GM19035 (cell line): ENCODE measurements at regions not wholly inside any gene's neighbourhood (a gene's known extent, or its start where the extent isn't known, plus 50 kb on each side); places are given as distances from the start of the nearest gene placed in this dataset.
"Not testable (repeated sequence)": the region's sequence is repeated elsewhere in the genome, so short reads cannot be mapped to it uniquely, and the experiment has no call there.

Experiments
- ATAC-seq: cut with Tn5 transposase; IDR thresholded peaks from one replicate; pipeline ENCODE4 v1.9.1; 2021; ENCODE audit not compliant: unreplicated experiment

GRCh38 chr1:163970151-163970550 is 588.8 kb upstream of the PBX1 start:
- no peak for ATAC-seq

GRCh38 chr1:163970699-163971098 is 588.3 kb upstream of the PBX1 start:
- no peak for ATAC-seq

GRCh38 chr1:163973586-163973985 is 585.4 kb upstream of the PBX1 start:
- no peak for ATAC-seq

GRCh38 chr1:163974120-163974519 is 584.9 kb upstream of the PBX1 start:
- ATAC-seq: no peak

- ATAC-seq: no peak
Observed at GRCh38 chr1:163980394-163980793, 578.6 kb upstream of the PBX1 start.

GRCh38 chr1:163981500-163982030 is 577.4 kb upstream of the PBX1 start:
- no peak for ATAC-seq

- ATAC-seq: no peak
Observed at GRCh38 chr1:163983097-163983496, 575.9 kb upstream of the PBX1 start.

GRCh38 chr1:163985700-163986099 is 573.3 kb upstream of the PBX1 start:
- no peak for ATAC-seq

GRCh38 chr1:163999131-163999530 is 559.9 kb upstream of the PBX1 start:
- ATAC-seq: no peak

GRCh38 chr1:164006186-164006585 is 552.8 kb upstream of the PBX1 start:
- not testable (repeated sequence) for ATAC-seq

GRCh38 chr1:164006621-164007020 is 552.4 kb upstream of the PBX1 start:
- ATAC-seq: no peak

- ATAC-seq: no peak
Observed at GRCh38 chr1:164017239-164017638, 541.7 kb upstream of the PBX1 start.

- ATAC-seq: no peak
Observed at GRCh38 chr1:164020391-164020790, 538.6 kb upstream of the PBX1 start.

- ATAC-seq: no peak
Observed at GRCh38 chr1:164021813-164022212, 537.2 kb upstream of the PBX1 start.

- no peak for ATAC-seq
Observed at GRCh38 chr1:164033782-164034181, 525.2 kb upstream of the PBX1 start.

GRCh38 chr1:164040754-164041153 is 518.2 kb upstream of the PBX1 start:
- ATAC-seq: no peak

- no peak for ATAC-seq
Observed at GRCh38 chr1:164051782-164052181, 507.2 kb upstream of the PBX1 start.

- no peak for ATAC-seq
Observed at GRCh38 chr1:164054331-164054730, 504.7 kb upstream of the PBX1 start.

GRCh38 chr1:164058198-164058597 is 500.8 kb upstream of the PBX1 start:
- ATAC-seq: no peak

- no peak for ATAC-seq
Observed at GRCh38 chr1:164061528-164061927, 497.5 kb upstream of the PBX1 start.

- no peak for ATAC-seq
Observed at GRCh38 chr1:164064501-164064900, 494.5 kb upstream of the PBX1 start.

- no peak for ATAC-seq
Observed at GRCh38 chr1:164071288-164071687, 487.7 kb upstream of the PBX1 start.

GRCh38 chr1:164086832-164087231 is 472.2 kb upstream of the PBX1 start:
- no peak for ATAC-seq
